Skeletal muscle cell (primary cell): ENCODE measurements at regions not wholly inside any gene's neighbourhood (a gene's known extent, or its start where the extent isn't known, plus 50 kb on each side); places are given as distances from the start of the nearest gene placed in this dataset.
A peak's percentile ranks its signal among the peaks of the same experiment; 100 is the strongest.
"Not testable (repeated sequence)": the region's sequence is repeated elsewhere in the genome, so short reads cannot be mapped to it uniquely, and the experiment has no call there.

Experiments used
- DNase-seq: peaks from one replicate; pipeline ENCODE4 v3.0.0-alpha.2; 2010; ENCODE audit warnings: low read depth
- H3K4me3 ChIP-seq: 2 replicates; pipeline ENCODE4 v1.5.1; 2011; ENCODE audit warnings: low read depth, mild to moderate bottlenecking, control low read depth, low read length, moderate library complexity

GRCh38 chr6:164396071-164397047 lies 913.0 kb downstream of the C6orf118 start:
- peak overlapping the region; percentile 15 for H3K4me3 ChIP-seq
- no peak for DNase-seq

- H3K4me3 ChIP-seq: no peak overlapping the region
- DNase-seq: no peak
These were observed 929.6 kb downstream of the C6orf118 start for GRCh38 chr6:164379795-164380194.

GRCh38 chr6:164378330-164378729 lies 931.1 kb downstream of the C6orf118 start:
- no peak for DNase-seq

GRCh38 chr6:164377348-164377918 lies 932.0 kb downstream of the C6orf118 start:
- H3K4me3 ChIP-seq: no peak overlapping the region
- DNase-seq: no peak

More at GRCh38 chr6:164378330-164378729, 931.1 kb downstream of the C6orf118 start:
- no peak overlapping the region for H3K4me3 ChIP-seq

GRCh38 chr6:164370773-164371172 lies 938.6 kb downstream of the C6orf118 start:
- no peak overlapping the region for H3K4me3 ChIP-seq
- DNase-seq: no peak

GRCh38 chr6:164359441-164359840 lies 944.9 kb downstream of the QKI start:
- DNase-seq: no peak
- no peak overlapping the region for H3K4me3 ChIP-seq

- DNase-seq: no peak
- no peak overlapping the region for H3K4me3 ChIP-seq
These were observed 944.5 kb downstream of the QKI start for GRCh38 chr6:164359036-164359435.

GRCh38 chr6:164356814-164357213 lies 942.3 kb downstream of the QKI start:
- no peak for DNase-seq
- no peak overlapping the region for H3K4me3 ChIP-seq

- no peak overlapping the region for H3K4me3 ChIP-seq
- DNase-seq: no peak
These were observed 932.9 kb downstream of the QKI start for GRCh38 chr6:164347455-164347854.

- H3K4me3 ChIP-seq: no peak overlapping the region
- no peak for DNase-seq
These were observed 932.1 kb downstream of the QKI start for GRCh38 chr6:164346631-164347030.

GRCh38 chr6:164345806-164346496 lies 931.4 kb downstream of the QKI start:
- DNase-seq: no peak
- H3K4me3 ChIP-seq: no peak overlapping the region

- no peak for DNase-seq
- no peak overlapping the region for H3K4me3 ChIP-seq
These were observed 930.8 kb downstream of the QKI start for GRCh38 chr6:164345327-164345726.

GRCh38 chr6:164344801-164345291 lies 930.3 kb downstream of the QKI start:
- peak; percentile 12 for DNase-seq
- no peak overlapping the region for H3K4me3 ChIP-seq

GRCh38 chr6:164339442-164339841 lies 924.9 kb downstream of the QKI start:
- DNase-seq, H3K4me3 ChIP-seq: not testable (repeated sequence)

GRCh38 chr6:164337925-164338397 lies 923.4 kb downstream of the QKI start:
- no peak overlapping the region for H3K4me3 ChIP-seq
- no peak for DNase-seq

GRCh38 chr6:164337024-164337924 lies 922.8 kb downstream of the QKI start:
- H3K4me3 ChIP-seq: no peak overlapping the region
- no peak for DNase-seq

GRCh38 chr6:164336455-164336854 lies 921.9 kb downstream of the QKI start:
- no peak overlapping the region for H3K4me3 ChIP-seq
- DNase-seq: no peak

GRCh38 chr6:164331026-164331425 lies 916.5 kb downstream of the QKI start:
- no peak for DNase-seq
- no peak overlapping the region for H3K4me3 ChIP-seq

GRCh38 chr6:164325168-164325567 lies 910.6 kb downstream of the QKI start:
- H3K4me3 ChIP-seq: no peak overlapping the region
- DNase-seq: no peak
